AG04450 (cell line): ENCODE measurements at regions not wholly inside any gene's neighbourhood (a gene's known extent, or its start where the extent isn't known, plus 50 kb on each side); places are given as distances from the start of the nearest gene placed in this dataset.

Experiments
- CTCF ChIA-PET: fragments of 300-600, 350-600 bp; formaldehyde crosslinking; extraction: SDS; loops from one replicate; lab custom pipeline; 2022; ENCODE audit warnings: antibody characterized with exemption, inconsistent platforms; lab: Charles Lee
- POLR2A ChIA-PET: fragments of 350-600 bp; formaldehyde crosslinking; extraction: SDS; loops from one replicate; lab custom pipeline; 2021; ENCODE audit warnings: antibody characterized with exemption, inconsistent platforms; lab: Yijun Ruan, JAX
- DNase-seq: peaks from one replicate; pipeline ENCODE4 v3.0.0-alpha.2; 2011; ENCODE audit warnings: low read depth, low spot score
- H3K27ac ChIP-seq: one replicate; pipeline ENCODE4 v1.5.1; 2012; ENCODE audit warnings: low read depth, low read length, control low read depth
- H3K27me3 ChIP-seq: one replicate; pipeline ENCODE4 v1.6.0; 2012; ENCODE audit warnings: low read length; ENCODE audit not compliant: control insufficient read depth, insufficient read depth
- H3K4me3 ChIP-seq: 2 replicates; pipeline ENCODE4 v1.5.1; 2011; ENCODE audit warnings: mild to moderate bottlenecking, low read depth, low read length, control low read depth
- H3K9me3 ChIP-seq: 2 replicates; pipeline ENCODE4 v1.5.1; 2012; ENCODE audit warnings: low read length; ENCODE audit not compliant: control insufficient read depth, insufficient read depth
- TF ChIP-seq, protein P1 (sequence below): IDR thresholded peaks from 2 replicates; pipeline ENCODE4 v1.5.1; 2011; ENCODE audit warnings: low read depth, low read length, control low read depth, inconsistent platforms

DNA sequence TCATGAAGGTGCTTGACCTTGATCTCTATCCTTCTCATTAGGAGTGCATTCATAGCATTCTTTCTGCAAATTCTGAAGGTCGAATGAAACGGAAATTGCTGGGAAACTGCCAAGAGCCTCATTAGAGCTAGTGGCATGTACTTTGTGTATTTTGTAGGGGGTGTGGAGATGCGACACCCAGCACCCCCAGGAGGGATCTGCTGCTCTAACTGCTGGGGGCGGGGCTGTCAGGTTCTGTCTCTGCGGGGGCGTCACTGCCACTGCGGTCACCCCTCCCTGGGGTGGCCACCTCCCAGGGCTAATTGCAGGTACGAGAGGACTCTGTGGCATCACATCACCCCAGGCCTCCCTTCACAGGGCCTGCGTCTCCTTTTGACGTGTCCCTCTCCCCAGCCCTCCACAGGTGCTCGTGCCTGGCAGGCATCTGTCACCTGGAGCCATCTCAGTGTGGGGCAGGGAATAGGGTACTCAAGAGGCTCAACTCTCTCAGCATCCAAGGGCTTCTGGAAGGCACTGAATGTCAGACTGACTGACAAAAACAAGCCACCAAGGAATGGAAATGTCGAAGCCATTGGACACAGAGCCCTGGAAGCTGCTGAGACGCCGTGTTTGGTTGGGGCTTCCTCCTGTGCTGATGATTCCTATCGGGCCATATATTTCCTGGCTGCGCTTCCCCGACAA, 151.1 kb downstream of the ACTR3B start:
- no peak overlapping the region for H3K4me3 ChIP-seq
- ChIA-PET POLR2A (no interaction called here), CTCF (no interaction called here)
- H3K27me3 ChIP-seq, result no peaks in the 10 kb centered on the region
- no peak for DNase-seq
- H3K9me3 ChIP-seq, result peaks cover 7% of the 10 kb centered on the region
- TF ChIP-seq, protein P1, sequence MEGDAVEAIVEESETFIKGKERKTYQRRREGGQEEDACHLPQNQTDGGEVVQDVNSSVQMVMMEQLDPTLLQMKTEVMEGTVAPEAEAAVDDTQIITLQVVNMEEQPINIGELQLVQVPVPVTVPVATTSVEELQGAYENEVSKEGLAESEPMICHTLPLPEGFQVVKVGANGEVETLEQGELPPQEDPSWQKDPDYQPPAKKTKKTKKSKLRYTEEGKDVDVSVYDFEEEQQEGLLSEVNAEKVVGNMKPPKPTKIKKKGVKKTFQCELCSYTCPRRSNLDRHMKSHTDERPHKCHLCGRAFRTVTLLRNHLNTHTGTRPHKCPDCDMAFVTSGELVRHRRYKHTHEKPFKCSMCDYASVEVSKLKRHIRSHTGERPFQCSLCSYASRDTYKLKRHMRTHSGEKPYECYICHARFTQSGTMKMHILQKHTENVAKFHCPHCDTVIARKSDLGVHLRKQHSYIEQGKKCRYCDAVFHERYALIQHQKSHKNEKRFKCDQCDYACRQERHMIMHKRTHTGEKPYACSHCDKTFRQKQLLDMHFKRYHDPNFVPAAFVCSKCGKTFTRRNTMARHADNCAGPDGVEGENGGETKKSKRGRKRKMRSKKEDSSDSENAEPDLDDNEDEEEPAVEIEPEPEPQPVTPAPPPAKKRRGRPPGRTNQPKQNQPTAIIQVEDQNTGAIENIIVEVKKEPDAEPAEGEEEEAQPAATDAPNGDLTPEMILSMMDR, result no peak
- H3K27ac ChIP-seq, result no peak overlapping the region

DNA sequence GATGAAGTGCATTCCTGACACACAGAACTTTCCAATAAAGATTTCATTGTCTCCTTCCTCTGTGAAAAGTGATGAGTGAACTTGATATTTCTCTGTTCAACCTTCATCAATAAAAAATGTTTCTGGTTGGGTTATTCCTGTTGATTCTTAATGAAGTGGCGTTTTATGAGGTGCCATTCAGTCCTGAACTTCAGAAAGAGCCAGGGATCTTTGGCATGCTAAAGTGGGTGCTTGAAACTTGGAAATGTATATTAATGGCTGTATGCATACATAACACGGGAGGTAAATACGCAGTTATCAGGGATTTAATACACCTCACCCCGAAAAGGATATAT, 151.6 kb downstream of the ACTR3B start:
- H3K27ac ChIP-seq, result no peak overlapping the region
- no peak for DNase-seq
- ChIA-PET CTCF (no interaction called here), POLR2A (no interaction called here)
- TF ChIP-seq, protein P1, result no peak
- H3K27me3 ChIP-seq, result no peaks in the 10 kb centered on the region
- peaks cover 9% of the 10 kb centered on the region for H3K9me3 ChIP-seq
- no peak overlapping the region for H3K4me3 ChIP-seq

DNA sequence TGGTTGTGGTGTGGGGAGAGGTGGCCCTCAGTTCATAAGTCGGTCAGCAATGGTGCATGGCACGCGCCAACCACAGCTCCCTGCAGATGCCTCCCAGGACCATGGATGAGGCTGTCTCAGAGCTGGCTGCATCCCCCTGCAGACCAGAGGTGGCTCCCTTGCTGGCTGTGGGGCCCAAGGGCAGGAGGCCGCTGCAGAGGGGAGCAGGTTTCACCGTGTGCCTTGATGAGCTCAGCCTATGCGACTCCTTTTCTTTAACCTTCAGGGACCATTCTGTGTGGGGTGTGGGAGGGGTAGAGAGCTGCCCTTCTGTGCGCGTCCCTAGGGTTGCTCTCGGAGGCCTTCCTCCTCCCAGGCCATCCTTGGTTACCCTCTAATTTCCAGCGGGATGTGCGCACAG, 152.4 kb downstream of the ACTR3B start:
- H3K27me3 ChIP-seq, result no peaks in the 10 kb centered on the region
- TF ChIP-seq, protein P1, result no peak
- CTCF ChIA-PET, result no interaction called here
- DNase-seq, result no peak
- POLR2A ChIA-PET, result no interaction called here
- peaks cover 9% of the 10 kb centered on the region for H3K9me3 ChIP-seq
- H3K27ac ChIP-seq, result no peak overlapping the region
- no peak overlapping the region for H3K4me3 ChIP-seq

DNA sequence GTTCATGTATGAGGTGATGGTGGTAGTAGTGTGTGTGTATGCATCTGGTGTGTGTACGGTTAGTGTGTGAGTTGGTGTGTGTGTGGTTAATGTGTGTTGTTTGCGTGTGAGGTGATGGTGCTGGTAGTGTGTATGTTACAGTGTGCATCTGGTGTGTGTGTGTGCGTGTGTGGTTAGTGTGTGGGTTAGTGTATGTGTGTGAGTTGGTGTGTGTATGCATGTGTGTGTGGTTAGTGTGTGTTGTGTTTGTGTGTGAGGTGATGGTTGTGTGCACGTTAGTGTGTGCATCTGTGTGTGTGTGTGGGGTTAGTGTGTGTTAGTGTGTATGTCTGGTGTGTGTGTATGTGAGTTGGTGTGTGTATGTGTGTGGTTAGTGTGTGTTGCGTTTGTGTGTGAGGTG, 153.0 kb downstream of the ACTR3B start:
- Histone ChIP-seq H3K27me3 (no peaks in the 10 kb centered on the region), H3K4me3 (no peak overlapping the region), H3K9me3 (peaks cover 9% of the 10 kb centered on the region), H3K27ac (no peak overlapping the region)
- CTCF ChIA-PET, result no interaction called here
- POLR2A ChIA-PET, result no interaction called here
- no peak for DNase-seq
- TF ChIP-seq, protein P1, result no peak

DNA sequence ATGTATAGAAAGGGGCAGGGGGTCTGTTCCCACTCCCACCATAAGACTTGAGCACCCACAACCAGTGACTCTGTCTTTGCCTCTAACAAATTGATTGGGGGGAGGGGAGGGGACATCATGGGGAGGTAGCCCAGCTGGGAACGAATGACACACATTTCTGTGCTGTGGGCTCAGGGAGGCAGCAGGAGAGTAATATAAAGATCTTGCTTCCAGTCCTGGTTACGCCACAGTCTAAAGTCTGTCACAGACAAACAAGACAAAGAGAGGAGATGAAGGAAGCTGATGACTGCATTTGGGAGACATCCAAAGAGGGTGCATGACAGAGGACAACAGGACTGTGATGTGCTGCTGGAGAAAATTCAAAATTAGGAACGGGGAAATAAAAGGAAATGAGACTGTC, 153.9 kb downstream of the ACTR3B start:
- TF ChIP-seq, protein P1, result no peak
- POLR2A ChIA-PET, result no interaction called here
- no peak for DNase-seq
- CTCF ChIA-PET, result interaction anchor here (0.6 kb wide), 1 partner anchor 17 kb away, joined by 4 read pairs; no protein-coding TSS in a partner anchor
- H3K9me3 ChIP-seq, result peaks cover 9% of the 10 kb centered on the region
- H3K27me3 ChIP-seq, result no peaks in the 10 kb centered on the region
- H3K4me3 ChIP-seq, result no peak overlapping the region
- no peak overlapping the region for H3K27ac ChIP-seq
